H9 (cell line): ENCODE measurements at regions not wholly inside any gene's neighbourhood (a gene's known extent, or its start where the extent isn't known, plus 50 kb on each side); places are given as distances from the start of the nearest gene placed in this dataset.

ENCODE experiments used
- DNase-seq: peaks from one replicate; pipeline ENCODE4 v3.0.0-alpha.2; 2017
- H2AFZ ChIP-seq: one replicate; pipeline ENCODE4 v1.6.1; 2013; ENCODE audit warnings: mild to moderate bottlenecking, low read length, control low read depth, moderate library complexity
- H2AK5ac ChIP-seq: 2 replicates; pipeline ENCODE4 v1.6.1; 2013; ENCODE audit warnings: low read length, control low read depth, mixed read lengths; ENCODE audit not compliant: insufficient read length
- H2BK120ac ChIP-seq: one replicate; pipeline ENCODE4 v1.6.1; 2013; ENCODE audit warnings: low read depth, mild to moderate bottlenecking, low read length, control low read depth, inconsistent platforms; ENCODE audit not compliant: poor library complexity, severe bottlenecking
- H2BK12ac ChIP-seq: 2 replicates; pipeline ENCODE4 v1.6.1; 2013; ENCODE audit warnings: low read length, control low read depth, mixed read lengths, low read depth; ENCODE audit not compliant: insufficient read length
- H2BK15ac ChIP-seq: 2 replicates; pipeline ENCODE4 v1.6.1; 2013; ENCODE audit warnings: low read depth, low read length, control low read depth
- H2BK20ac ChIP-seq: one replicate; pipeline ENCODE4 v1.6.1; 2013; ENCODE audit warnings: low read depth, mild to moderate bottlenecking, low read length, control low read depth, inconsistent platforms; ENCODE audit not compliant: poor library complexity, severe bottlenecking
- H2BK5ac ChIP-seq: 2 replicates; pipeline ENCODE4 v1.6.1; 2013; ENCODE audit warnings: low read length, control low read depth, mixed read lengths; ENCODE audit not compliant: insufficient read length
- H3K14ac ChIP-seq: 2 replicates; pipeline ENCODE4 v1.6.1; 2013; ENCODE audit warnings: low read length, control low read depth; ENCODE audit not compliant: insufficient read depth
- H3K18ac ChIP-seq: 2 replicates; pipeline ENCODE4 v1.6.1; 2013; ENCODE audit warnings: low read depth, mild to moderate bottlenecking, mixed read lengths, low read length, control low read depth; ENCODE audit not compliant: insufficient read length
- H3K23ac ChIP-seq: 2 replicates; pipeline ENCODE4 v1.6.1; 2013; ENCODE audit warnings: low read length, control low read depth, mixed read lengths, low read depth; ENCODE audit not compliant: insufficient read length
- H3K23me2 ChIP-seq: 2 replicates; pipeline ENCODE4 v1.6.1; 2013; ENCODE audit warnings: low read depth, mild to moderate bottlenecking, mixed read lengths, low read length, control low read depth; ENCODE audit not compliant: insufficient read length, poor library complexity, severe bottlenecking
- H3K27ac ChIP-seq: 2 replicates; pipeline ENCODE4 v1.5.1; 2013; ENCODE audit warnings: low read length, control low read depth, mixed read lengths, low read depth; ENCODE audit not compliant: insufficient read length
- H3K27me3 ChIP-seq: 2 replicates; pipeline ENCODE4 v1.6.1; 2013; ENCODE audit warnings: low read length, control low read depth, inconsistent platforms; ENCODE audit not compliant: insufficient read depth
- H3K4ac ChIP-seq: 2 replicates; pipeline ENCODE4 v1.6.1; 2013; ENCODE audit warnings: low read depth, mild to moderate bottlenecking, control low read depth, inconsistent platforms, low read length, moderate library complexity
- H3K4me1 ChIP-seq: 2 replicates; pipeline ENCODE4 v1.6.1; 2013; ENCODE audit warnings: low read length, control low read depth, inconsistent platforms; ENCODE audit not compliant: insufficient read depth
- H3K4me2 ChIP-seq: 2 replicates; pipeline ENCODE4 v1.6.1; 2013; ENCODE audit warnings: low read length, control low read depth, mixed read lengths; ENCODE audit not compliant: insufficient read length, insufficient read depth
- H3K56ac ChIP-seq: 2 replicates; pipeline ENCODE4 v1.6.1; 2013; ENCODE audit warnings: low read depth, mild to moderate bottlenecking, mixed read lengths, low read length, control low read depth; ENCODE audit not compliant: insufficient read length
- H3K79me1 ChIP-seq: 2 replicates; pipeline ENCODE4 v1.6.1; 2013; ENCODE audit warnings: low read depth, mild to moderate bottlenecking, moderate library complexity, low read length, control low read depth, inconsistent platforms; ENCODE audit not compliant: insufficient read depth, poor library complexity, severe bottlenecking
- H3K79me2 ChIP-seq: 2 replicates; pipeline ENCODE4 v1.6.1; 2013; ENCODE audit warnings: low read length, control low read depth, inconsistent platforms; ENCODE audit not compliant: insufficient read depth
- H3K9ac ChIP-seq: 2 replicates; pipeline ENCODE4 v1.6.1; 2013; ENCODE audit warnings: low read length, control low read depth, mixed read lengths; ENCODE audit not compliant: insufficient read length; ENCODE audit errors: extremely low read depth
- H3K9me3 ChIP-seq: one replicate; pipeline ENCODE4 v1.6.1; 2013; ENCODE audit warnings: low read depth, low read length, inconsistent platforms; ENCODE audit not compliant: control insufficient read depth
- H3T11ph ChIP-seq: one replicate; pipeline ENCODE4 v1.6.1; 2013; ENCODE audit warnings: mild to moderate bottlenecking, low read length, control low read depth, inconsistent platforms
- H4K20me1 ChIP-seq: one replicate; pipeline ENCODE4 v1.6.1; 2013; ENCODE audit not compliant: control insufficient read depth, insufficient read length, insufficient read depth
- H4K5ac ChIP-seq: 2 replicates; pipeline ENCODE4 v1.6.1; 2013; ENCODE audit warnings: low read depth, mild to moderate bottlenecking, mixed read lengths, low read length, control low read depth; ENCODE audit not compliant: insufficient read length
- H4K8ac ChIP-seq: replicated peaks from 2 replicates; pipeline ENCODE4 v1.6.1; 2013; ENCODE audit warnings: low read length, control low read depth, mixed read lengths, low read depth; ENCODE audit not compliant: insufficient read length
- H4K91ac ChIP-seq: 2 replicates; pipeline ENCODE4 v1.6.1; 2013; ENCODE audit warnings: low read depth, mild to moderate bottlenecking, moderate library complexity, mixed read lengths, low read length, control low read depth; ENCODE audit not compliant: insufficient read length
- H3K27ac Mint-ChIP-seq, 3 experiments: 2 replicates in 2 of 3; 3 replicates in 1 of 3; pipeline ENCODE4 v1.8.0; 2020 to 2021; ENCODE audit warnings: mixed read lengths in 3 of 3, mild to moderate bottlenecking in 1 of 3, moderate library complexity in 1 of 3
- H3K27me3 Mint-ChIP-seq: 2 replicates; pipeline ENCODE4 v1.8.0; 2021; ENCODE audit warnings: low read depth, mild to moderate bottlenecking, moderate library complexity, mixed read lengths
- H3K36me3 Mint-ChIP-seq, 3 experiments: 2 replicates in 2 of 3; 3 replicates in 1 of 3; pipeline ENCODE4 v1.8.0; 2020 to 2021; ENCODE audit warnings: low read depth in 3 of 3, mixed read lengths in 3 of 3; ENCODE audit not compliant: insufficient read depth in 1 of 3
- H3K4me1 Mint-ChIP-seq, 2 experiments: 2 replicates each; pipeline ENCODE4 v1.8.0; 2020; ENCODE audit warnings: mixed read lengths in 2 of 2
- H3K4me3 Mint-ChIP-seq, 2 experiments: 2 replicates in 1 of 2; 3 replicates in 1 of 2; pipeline ENCODE4 v1.8.0; 2020 to 2021; ENCODE audit warnings: mild to moderate bottlenecking in 2 of 2, mixed read lengths in 2 of 2, moderate library complexity in 1 of 2
- H3K9me3 Mint-ChIP-seq, 2 experiments: 2 replicates in 1 of 2; 3 replicates in 1 of 2; pipeline ENCODE4 v1.8.0; 2020; ENCODE audit warnings: mild to moderate bottlenecking in 2 of 2, mixed read lengths in 2 of 2, moderate library complexity in 1 of 2
- WGBS: extraction: QIAGEN DNeasy Blood & Tissue Kit; methylation state at CpG from one replicate; pipeline ENCODE4 v1.1.7; 2013; ENCODE audit warnings: missing lambda C conversion rate, low lambda C conversion rate, mixed read lengths; ENCODE audit not compliant: insufficient read length; ENCODE audit errors: extremely low coverage; 5-methylcytosine and 5-hydroxymethylcytosine counted together
- TF ChIP-seq, protein P1 (sequence below): fragments of 200-600 bp; sonication (generic); conservative IDR thresholded peaks from 3 replicates; pipeline ENCODE4 v1.8.0; 2021; ENCODE audit warnings: antibody characterized with exemption, mild to moderate bottlenecking

DNA sequence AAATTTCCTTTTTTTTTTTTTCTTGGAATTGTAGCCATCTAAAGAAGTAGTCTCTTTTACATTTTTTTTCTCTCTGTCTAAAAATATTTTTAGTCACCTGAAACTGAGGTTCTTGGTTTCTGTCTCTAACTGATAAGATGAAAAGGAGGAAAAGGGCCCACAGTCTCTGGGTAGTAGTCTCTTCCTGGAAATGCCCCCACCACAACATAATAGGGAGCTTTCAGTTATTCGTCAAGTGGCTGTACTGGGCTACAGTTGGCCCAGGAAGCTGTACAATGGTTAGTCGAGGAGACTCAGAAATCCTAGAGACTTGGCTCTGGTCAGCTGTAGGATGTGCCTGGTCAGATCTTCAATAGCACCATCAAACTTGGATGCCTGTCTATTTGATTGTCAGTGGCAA, 163.4 kb downstream of the ACTRT1 start:
- Mint-ChIP-seq H3K4me3 (no peak overlapping the region), H3K36me3 (peaks cover 0 to 11% (median 2%) of the 10 kb centered on the region in 3 experiments; a peak in 2 of 7 replicates), H3K27ac (no peak overlapping the region), H3K27me3 (no peaks in the 10 kb centered on the region), H3K4me1 (no peaks in the 10 kb centered on the region), H3K9me3 (peaks cover 15 to 53% of the 10 kb centered on the region in 2 experiments)
- no peak overlapping the region for H2BK20ac ChIP-seq
- H4K8ac ChIP-seq, result no peak overlapping the region
- TF ChIP-seq, protein P1, sequence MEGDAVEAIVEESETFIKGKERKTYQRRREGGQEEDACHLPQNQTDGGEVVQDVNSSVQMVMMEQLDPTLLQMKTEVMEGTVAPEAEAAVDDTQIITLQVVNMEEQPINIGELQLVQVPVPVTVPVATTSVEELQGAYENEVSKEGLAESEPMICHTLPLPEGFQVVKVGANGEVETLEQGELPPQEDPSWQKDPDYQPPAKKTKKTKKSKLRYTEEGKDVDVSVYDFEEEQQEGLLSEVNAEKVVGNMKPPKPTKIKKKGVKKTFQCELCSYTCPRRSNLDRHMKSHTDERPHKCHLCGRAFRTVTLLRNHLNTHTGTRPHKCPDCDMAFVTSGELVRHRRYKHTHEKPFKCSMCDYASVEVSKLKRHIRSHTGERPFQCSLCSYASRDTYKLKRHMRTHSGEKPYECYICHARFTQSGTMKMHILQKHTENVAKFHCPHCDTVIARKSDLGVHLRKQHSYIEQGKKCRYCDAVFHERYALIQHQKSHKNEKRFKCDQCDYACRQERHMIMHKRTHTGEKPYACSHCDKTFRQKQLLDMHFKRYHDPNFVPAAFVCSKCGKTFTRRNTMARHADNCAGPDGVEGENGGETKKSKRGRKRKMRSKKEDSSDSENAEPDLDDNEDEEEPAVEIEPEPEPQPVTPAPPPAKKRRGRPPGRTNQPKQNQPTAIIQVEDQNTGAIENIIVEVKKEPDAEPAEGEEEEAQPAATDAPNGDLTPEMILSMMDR, result no peak
- peaks cover 5% of the 10 kb centered on the region for H3K9me3 ChIP-seq
- no peak overlapping the region for H3K23ac ChIP-seq
- no peak overlapping the region for H2AK5ac ChIP-seq
- no peaks in the 10 kb centered on the region for H3K23me2 ChIP-seq
- H3K9ac ChIP-seq, result no peak overlapping the region
- no peak overlapping the region for H4K91ac ChIP-seq
- H3K4me2 ChIP-seq, result no peak overlapping the region
- no peak overlapping the region for H2AFZ ChIP-seq
- no peak overlapping the region for H3K18ac ChIP-seq
- no peak overlapping the region for H2BK12ac ChIP-seq
- no peak overlapping the region for H3K27ac ChIP-seq
- H2BK5ac ChIP-seq, result no peak overlapping the region
- no peak overlapping the region for H3K56ac ChIP-seq
- H3K79me2 ChIP-seq, result no peaks in the 10 kb centered on the region
- H4K5ac ChIP-seq, result no peak overlapping the region
- H2BK15ac ChIP-seq, result no peak overlapping the region
- no peak overlapping the region for H2BK120ac ChIP-seq
- H3K14ac ChIP-seq, result no peak overlapping the region
- no peak overlapping the region for H3K4ac ChIP-seq
- no peak overlapping the region for H3T11ph ChIP-seq
- H3K4me1 ChIP-seq, result no peaks in the 10 kb centered on the region
- H3K79me1 ChIP-seq, result no peaks in the 10 kb centered on the region
- no peaks in the 10 kb centered on the region for H4K20me1 ChIP-seq
- no CpG with 5 or more reads among the region's 2 CpGs for WGBS
- DNase-seq, result no peak
- H3K27me3 ChIP-seq, result no peaks in the 10 kb centered on the region
